ENCODE measurements at regions not wholly inside any gene's neighbourhood (a gene's known extent, or its start where the extent isn't known, plus 50 kb on each side); places are given as distances from the start of the nearest gene placed in this dataset.

- Histone ChIP-seq H3K4me3 (ENCODE audit: low read depth in 2 of 2, low read length in 2 of 2) (no peak overlapping the region), H3K27me3 (ENCODE audit: control insufficient read depth, insufficient read depth, low read length) (no peaks in the 10 kb centered on the region), H3K9me3 (ENCODE audit: control insufficient read depth, insufficient read depth, low read depth, low read length) (no peaks in the 10 kb centered on the region), H3K36me3 (ENCODE audit: control insufficient read depth, insufficient read depth, low read length) (no peaks in the 10 kb centered on the region), H3K27ac (ENCODE audit: low read length) (no peak overlapping the region), H3K4me1 (ENCODE audit: control insufficient read depth, insufficient read depth, low read length) (no peaks in the 10 kb centered on the region)
- no peak for TF ChIP-seq TCF7L2 (IDR thresholded peaks at IDR 0.05; ENCODE audit: low read depth, low read length)
- no peak for TF ChIP-seq REST (IDR thresholded peaks at IDR 0.05; ENCODE audit: insufficient read depth in 1 of 2, low read depth in 2 of 2, low read length in 1 of 2)
- TF ChIP-seq POLR2AphosphoS5 (IDR thresholded peaks at IDR 0.05; ENCODE audit: low read depth, low read length): no peak
- no peak for TF ChIP-seq SIN3A (IDR thresholded peaks at IDR 0.05; ENCODE audit: borderline replicate concordance, insufficient read depth, low read depth, low read length)
- no peak for TF ChIP-seq CTCF (IDR thresholded peaks at IDR 0.05)
- CTCF ChIA-PET: no interaction called here
- in situ Hi-C loops (cut with HindIII; ENCODE audit: low pct_unique_long_range_greater_than_20kb, low sequenced_read_pairs): no loop called here
- intact Hi-C loops (cut with micrococcal nuclease; ENCODE audit: unreplicated experiment): no loop called here
- BruUV-seq (replicated peaks): no TSS peak
- ATAC-seq (no peak), DNase-seq (ENCODE audit: low read depth, low spot score) (no peak)
- POLR2A ChIA-PET: no interaction called here
Measured at GRCh38 chr20:24334830-24335229, 134.6 kb upstream of the SYNDIG1 start.

- intact Hi-C loops (cut with micrococcal nuclease; ENCODE audit: unreplicated experiment): no loop called here
- Histone ChIP-seq H3K27ac (ENCODE audit: low read length) (no peak overlapping the region), H3K4me1 (ENCODE audit: control insufficient read depth, insufficient read depth, low read length) (no peaks in the 10 kb centered on the region), H3K27me3 (ENCODE audit: control insufficient read depth, insufficient read depth, low read length) (no peaks in the 10 kb centered on the region), H3K4me3 (ENCODE audit: low read depth in 2 of 2, low read length in 2 of 2) (no peak overlapping the region), H3K36me3 (ENCODE audit: control insufficient read depth, insufficient read depth, low read length) (no peaks in the 10 kb centered on the region), H3K9me3 (ENCODE audit: control insufficient read depth, insufficient read depth, low read depth, low read length) (no peaks in the 10 kb centered on the region)
- in situ Hi-C loops (cut with HindIII; ENCODE audit: low pct_unique_long_range_greater_than_20kb, low sequenced_read_pairs): no loop called here
- POLR2A ChIA-PET: no interaction called here
- TF ChIP-seq SIN3A (IDR thresholded peaks at IDR 0.05; ENCODE audit: borderline replicate concordance, insufficient read depth, low read depth, low read length): no peak
- no peak for TF ChIP-seq CTCF (IDR thresholded peaks at IDR 0.05)
- TF ChIP-seq TCF7L2 (IDR thresholded peaks at IDR 0.05; ENCODE audit: low read depth, low read length): no peak
- no peak for TF ChIP-seq POLR2AphosphoS5 (IDR thresholded peaks at IDR 0.05; ENCODE audit: low read depth, low read length)
- TF ChIP-seq REST (IDR thresholded peaks at IDR 0.05; ENCODE audit: insufficient read depth in 1 of 2, low read depth in 2 of 2, low read length in 1 of 2): no peak
- no peak for DNase-seq (ENCODE audit: low read depth, low spot score)
- CTCF ChIA-PET: no interaction called here
- no TSS peak for BruUV-seq (replicated peaks)
- ATAC-seq: no peak
Measured at GRCh38 chr20:24332956-24333355, 136.5 kb upstream of the SYNDIG1 start.
